SH-SY5Y (cell line): ENCODE measurements at regions not wholly inside any gene's neighbourhood (a gene's known extent, or its start where the extent isn't known, plus 50 kb on each side); places are given as distances from the start of the nearest gene placed in this dataset.

Experiments used
- GATA2 ChIP-seq: IDR thresholded peaks from 2 replicates; pipeline ENCODE4 v1.6.1; 2011; ENCODE audit warnings: mild to moderate bottlenecking, low read depth, low read length
- GATA3 ChIP-seq: IDR thresholded peaks from 2 replicates; pipeline ENCODE4 v1.6.1; 2011; ENCODE audit warnings: low read depth, mild to moderate bottlenecking, low read length, moderate library complexity

DNA sequence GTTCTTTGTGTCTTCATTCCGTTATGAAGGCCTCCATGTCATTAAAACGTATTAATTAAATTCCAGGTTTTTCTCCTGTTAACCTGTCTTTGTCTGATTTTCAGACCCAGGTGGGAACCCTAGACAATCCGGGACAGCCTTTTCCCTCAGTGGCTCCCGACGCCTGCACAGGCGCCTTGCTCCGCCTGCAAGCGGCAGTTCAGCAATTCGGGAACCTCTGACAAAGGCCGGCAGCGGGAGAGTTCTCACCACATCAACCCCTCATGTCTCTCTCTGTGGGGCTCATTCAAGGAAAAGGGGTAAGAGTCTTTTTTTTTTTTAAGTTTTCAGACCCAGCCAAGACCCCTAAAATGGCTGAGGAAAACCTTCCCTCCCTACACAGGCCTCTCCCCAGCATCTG lies 259.8 kb upstream of the SALL3 start:
- TF ChIP-seq GATA2: no peak
- no peak for TF ChIP-seq GATA3
